Osteoblast (primary cell): ENCODE measurements at regions not wholly inside any gene's neighbourhood (a gene's known extent, or its start where the extent isn't known, plus 50 kb on each side); places are given as distances from the start of the nearest gene placed in this dataset.

Experiments used
- DNase-seq: peaks from one replicate; pipeline ENCODE4 v3.0.0; 2011; ENCODE audit warnings: low spot score, mixed read lengths; ENCODE audit not compliant: insufficient read length; ENCODE audit errors: missing footprints
- H2AFZ ChIP-seq: 2 replicates; pipeline ENCODE4 v1.6.0; 2011; ENCODE audit warnings: mild to moderate bottlenecking, low read length
- H3K27ac ChIP-seq: 2 replicates; pipeline ENCODE4 v1.5.1; 2011; ENCODE audit warnings: mild to moderate bottlenecking, low read depth, low read length, moderate library complexity
- H3K27me3 ChIP-seq: 2 replicates; pipeline ENCODE4 v1.6.0; 2012; ENCODE audit warnings: mild to moderate bottlenecking, control low read depth, inconsistent platforms, low read length, moderate library complexity; ENCODE audit not compliant: insufficient read depth
- H3K36me3 ChIP-seq: 2 replicates; pipeline ENCODE4 v1.5.1; 2011; ENCODE audit warnings: mild to moderate bottlenecking, low read length, control low read depth, moderate library complexity; ENCODE audit not compliant: insufficient read depth
- H3K4me1 ChIP-seq: 2 replicates; pipeline ENCODE4 v1.5.1; 2011; ENCODE audit warnings: mild to moderate bottlenecking, low read length, control low read depth, moderate library complexity; ENCODE audit not compliant: insufficient read depth
- H3K4me2 ChIP-seq: 2 replicates; pipeline ENCODE4 v1.6.0; 2011; ENCODE audit warnings: mild to moderate bottlenecking, low read length; ENCODE audit not compliant: insufficient read depth
- H3K4me3 ChIP-seq: fragments of 200-600 bp; sonication (generic); 3 replicates; pipeline ENCODE4 v1.5.1; 2012; ENCODE audit warnings: mild to moderate bottlenecking, low read length, inconsistent platforms; ENCODE audit not compliant: insufficient read depth
- H3K79me2 ChIP-seq: 2 replicates; pipeline ENCODE4 v1.6.0; 2012; ENCODE audit warnings: mild to moderate bottlenecking, low read length, control low read depth, inconsistent platforms; ENCODE audit not compliant: insufficient read depth
- H3K9me3 ChIP-seq: 2 replicates; pipeline ENCODE4 v1.5.1; 2011; ENCODE audit warnings: low read depth, low read length, control low read depth
- H4K20me1 ChIP-seq: 2 replicates; pipeline ENCODE4 v1.6.0; 2012; ENCODE audit warnings: mild to moderate bottlenecking, low read length, control low read depth; ENCODE audit not compliant: insufficient read depth
- CTCF ChIP-seq: IDR thresholded peaks from 2 replicates; pipeline ENCODE4 v1.5.1; 2011; ENCODE audit warnings: mild to moderate bottlenecking, low read depth, low read length, moderate library complexity; ENCODE audit errors: extremely low read depth

- Histone ChIP-seq H3K4me2 (no peak overlapping the region), H3K27ac (no peak overlapping the region), H3K9me3 (no peaks in the 10 kb centered on the region), H4K20me1 (no peaks in the 10 kb centered on the region), H3K79me2 (no peaks in the 10 kb centered on the region), H3K36me3 (no peaks in the 10 kb centered on the region), H3K4me1 (peaks cover 8% of the 10 kb centered on the region), H2AFZ (no peak overlapping the region), H3K27me3 (no peaks in the 10 kb centered on the region), H3K4me3 (no peak overlapping the region)
- TF ChIP-seq CTCF = no peak
- DNase-seq = no peak
These were observed 406.3 kb upstream of the KLF6 start for GRCh38 chr10:4191354-4191753.

- H3K79me2 ChIP-seq = no peaks in the 10 kb centered on the region
- H2AFZ ChIP-seq = no peak overlapping the region
- no peaks in the 10 kb centered on the region for H4K20me1 ChIP-seq
- H3K4me2 ChIP-seq = no peak overlapping the region
- H3K27me3 ChIP-seq = no peaks in the 10 kb centered on the region
- no peak overlapping the region for H3K27ac ChIP-seq
- H3K9me3 ChIP-seq = no peaks in the 10 kb centered on the region
- no peak overlapping the region for H3K4me3 ChIP-seq
- DNase-seq = no peak
- TF ChIP-seq CTCF = no peak
- H3K4me1 ChIP-seq = peaks cover 8% of the 10 kb centered on the region
- no peaks in the 10 kb centered on the region for H3K36me3 ChIP-seq
These were observed 405.9 kb upstream of the KLF6 start for GRCh38 chr10:4190876-4191275.

- H3K27ac ChIP-seq = no peak overlapping the region
- no peak for TF ChIP-seq CTCF
- H3K9me3 ChIP-seq = no peaks in the 10 kb centered on the region
- H3K4me2 ChIP-seq = no peak overlapping the region
- no peaks in the 10 kb centered on the region for H3K27me3 ChIP-seq
- H3K79me2 ChIP-seq = no peaks in the 10 kb centered on the region
- H3K4me3 ChIP-seq = no peak overlapping the region
- H3K36me3 ChIP-seq = no peaks in the 10 kb centered on the region
- DNase-seq = no peak
- no peaks in the 10 kb centered on the region for H4K20me1 ChIP-seq
- no peaks in the 10 kb centered on the region for H3K4me1 ChIP-seq
- H2AFZ ChIP-seq = no peak overlapping the region
These were observed 404.3 kb upstream of the KLF6 start for GRCh38 chr10:4189281-4189680.

GRCh38 chr10:4188406-4188805 lies 403.4 kb upstream of the KLF6 start:
- Histone ChIP-seq H3K9me3 (no peaks in the 10 kb centered on the region), H3K27ac (no peak overlapping the region), H3K27me3 (no peaks in the 10 kb centered on the region), H3K4me1 (no peaks in the 10 kb centered on the region), H3K4me2 (no peak overlapping the region), H3K79me2 (no peaks in the 10 kb centered on the region), H3K36me3 (no peaks in the 10 kb centered on the region), H4K20me1 (no peaks in the 10 kb centered on the region), H3K4me3 (no peak overlapping the region), H2AFZ (no peak overlapping the region)
- DNase-seq = no peak
- TF ChIP-seq CTCF = no peak
